ENCODE measurements at regions not wholly inside any gene's neighbourhood (a gene's known extent, or its start where the extent isn't known, plus 50 kb on each side); places are given as distances from the start of the nearest gene placed in this dataset.

DNA sequence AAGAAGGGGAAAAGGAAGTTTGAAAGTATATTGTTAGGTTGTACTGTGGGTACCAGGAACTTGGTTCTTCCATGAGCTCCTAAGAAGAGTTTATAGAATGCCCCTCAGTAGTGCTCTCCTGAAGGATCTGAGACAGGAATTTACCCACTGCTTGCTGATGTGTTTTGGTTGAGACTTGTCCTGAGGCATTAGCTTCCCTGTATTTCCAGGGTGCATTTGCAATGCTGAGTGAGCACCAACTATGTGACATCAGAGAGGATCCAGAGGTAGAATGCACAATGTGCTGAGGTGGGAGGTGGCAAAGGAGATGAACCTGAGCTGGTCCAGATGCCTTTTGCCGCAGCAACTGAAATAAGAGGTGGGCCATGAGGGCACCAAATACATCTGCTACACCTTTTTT, 64.3 kb upstream of the LRRC3B start:
- no peak for DNase-seq

DNA sequence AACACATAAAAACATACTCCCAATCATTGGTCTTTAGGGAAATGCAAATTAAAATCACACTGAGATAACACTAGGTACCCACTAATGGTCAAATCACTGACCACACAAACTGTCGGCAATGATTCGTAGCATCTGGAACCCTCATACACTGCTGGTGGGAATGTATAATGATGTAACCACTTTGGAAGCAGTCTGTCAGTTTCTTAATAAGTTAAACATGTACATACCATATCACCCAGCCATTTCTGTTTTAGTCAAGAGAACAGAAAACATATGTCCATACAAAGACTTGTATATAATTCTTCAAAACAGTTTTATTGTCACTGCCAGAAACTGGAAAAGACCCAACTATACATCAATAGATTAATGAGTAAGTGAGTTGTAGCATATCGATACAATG, 63.3 kb upstream of the LRRC3B start:
- DNase-seq: no peak

DNA sequence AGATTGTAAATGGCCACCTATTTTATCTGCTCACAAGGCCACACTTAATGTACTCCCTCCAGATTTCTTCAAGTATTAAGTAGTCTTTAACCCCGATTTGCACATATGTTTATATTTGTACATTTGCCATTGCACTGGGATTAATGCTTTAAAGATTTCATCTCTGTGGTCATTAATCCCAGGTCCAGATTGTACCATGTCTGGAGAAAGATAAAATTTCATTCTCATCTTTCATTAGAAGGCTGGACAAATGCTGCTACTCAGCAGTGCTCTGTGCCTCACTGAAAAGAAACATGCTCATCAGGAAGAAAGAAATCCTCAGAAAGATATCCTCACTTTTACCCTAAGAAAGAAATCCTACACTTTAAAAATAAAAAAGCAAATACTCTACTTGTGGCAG, 62.5 kb upstream of the LRRC3B start:
- no peak for DNase-seq

DNA sequence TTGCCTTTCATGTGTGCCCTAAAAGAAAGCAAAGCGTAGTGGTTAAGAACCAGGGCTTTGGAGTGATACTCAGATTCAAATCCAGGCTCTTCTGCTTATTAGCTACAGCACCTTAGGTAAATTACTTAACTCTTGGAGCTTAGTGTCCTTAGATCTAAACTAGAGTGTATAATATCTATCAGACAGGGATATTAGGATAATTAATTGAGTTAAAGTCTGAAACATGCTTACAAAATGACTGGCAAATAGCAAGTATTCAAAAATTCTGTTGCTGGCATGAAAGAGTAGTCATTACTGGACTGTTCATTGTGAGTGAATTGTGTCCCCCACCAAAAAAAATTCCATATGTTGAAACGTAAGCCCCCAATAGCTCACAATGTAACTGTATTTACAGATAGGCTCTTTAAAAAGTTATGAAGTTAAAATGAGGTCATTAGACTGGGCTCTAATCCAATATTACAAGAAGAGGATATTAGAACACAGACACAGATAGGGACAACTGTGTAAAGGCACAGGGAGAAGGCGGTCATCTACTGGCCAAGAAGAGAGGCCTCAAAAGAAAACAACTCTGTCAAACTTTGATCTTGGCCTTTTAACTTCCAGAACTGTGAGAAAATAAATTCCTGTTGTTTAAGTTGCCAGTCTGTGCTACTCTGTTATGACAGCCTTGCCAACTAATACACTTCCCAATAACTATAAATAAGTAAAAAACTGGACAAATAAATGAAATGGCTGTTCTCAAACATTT, 60.4 kb upstream of the LRRC3B start:
- DNase-seq: no peak
